NCI-H82 treated with DMSO at 0.1 percent for 48 hours (cell line): ENCODE measurements at regions not wholly inside any gene's neighbourhood (a gene's known extent, or its start where the extent isn't known, plus 50 kb on each side); places are given as distances from the start of the nearest gene placed in this dataset.

Experiments
- DNase-seq: peaks from one replicate; lab custom pipeline; 2025; ENCODE audit not compliant: unreplicated experiment; lab: John Stamatoyannopoulos, UW

DNA sequence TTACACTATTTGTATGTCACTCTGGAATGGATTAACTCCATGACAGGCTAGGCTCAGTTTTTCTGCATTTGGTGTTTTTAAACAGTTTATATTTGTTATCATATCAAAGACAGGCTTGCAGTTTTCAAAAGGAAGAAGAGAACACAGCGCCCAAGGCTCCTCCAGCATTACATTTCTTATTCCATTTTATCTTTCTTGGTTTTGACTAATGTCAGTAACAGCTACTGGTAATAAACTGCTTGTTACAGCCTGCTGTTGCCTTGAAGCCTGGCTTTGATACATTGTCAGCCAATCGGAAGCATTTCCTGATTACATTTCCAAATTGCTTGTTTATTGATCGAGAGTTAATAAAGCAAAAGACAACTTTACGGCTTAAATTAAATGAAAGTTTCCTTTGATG lies 166.0 kb upstream of the MDFIC start:
- DNase-seq = no peak

- no peak for DNase-seq
Measured at GRCh38 chr7:114758661-114759227, 163.2 kb upstream of the MDFIC start.

GRCh38 chr7:114759347-114760062 lies 162.4 kb upstream of the MDFIC start:
- no peak for DNase-seq

GRCh38 chr7:114760477-114760876 lies 161.4 kb upstream of the MDFIC start:
- DNase-seq = no peak

GRCh38 chr7:114761973-114762372 lies 159.9 kb upstream of the MDFIC start:
- DNase-seq = no peak

- no peak for DNase-seq
Measured at GRCh38 chr7:114765331-114766040, 156.4 kb upstream of the MDFIC start.

DNA sequence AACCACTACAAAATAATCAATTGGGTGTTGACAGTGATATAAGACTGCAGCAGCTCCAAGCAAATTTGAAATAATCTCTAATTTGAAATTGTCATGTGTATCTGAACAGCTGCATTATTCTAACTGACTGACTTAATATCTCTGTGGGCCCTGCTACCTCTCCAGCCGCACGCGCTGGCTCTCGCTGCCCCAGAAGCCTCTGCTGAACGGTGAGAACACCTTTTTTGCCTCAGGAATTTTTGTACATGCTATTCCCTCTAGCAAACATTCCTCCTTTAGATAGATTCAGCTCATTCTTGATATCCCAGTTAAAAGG lies 155.9 kb upstream of the MDFIC start:
- no peak for DNase-seq

GRCh38 chr7:114777288-114777687 lies 144.6 kb upstream of the MDFIC start:
- no peak for DNase-seq

DNA sequence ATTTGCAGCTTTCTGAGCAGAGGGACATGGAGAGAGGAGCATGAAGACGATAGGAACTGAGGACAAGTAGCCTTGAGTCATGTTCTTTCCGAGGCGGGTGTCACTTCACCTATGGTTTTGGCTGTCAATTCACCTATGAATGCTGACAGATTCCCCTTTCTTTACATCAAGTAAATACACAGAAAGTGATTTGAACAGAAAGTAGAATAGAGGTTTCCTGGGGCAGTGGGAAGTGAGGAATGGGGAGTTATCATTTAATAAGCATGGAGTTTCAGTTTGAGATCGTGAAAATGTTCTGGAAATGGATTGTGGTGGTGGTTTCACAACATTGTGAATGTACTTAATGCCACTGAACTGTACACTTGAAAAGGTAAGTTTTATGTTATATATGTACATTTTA lies 138.4 kb upstream of the MDFIC start:
- DNase-seq = no peak

- DNase-seq = no peak
Measured at GRCh38 chr7:114784177-114784576, 137.7 kb upstream of the MDFIC start.

DNA sequence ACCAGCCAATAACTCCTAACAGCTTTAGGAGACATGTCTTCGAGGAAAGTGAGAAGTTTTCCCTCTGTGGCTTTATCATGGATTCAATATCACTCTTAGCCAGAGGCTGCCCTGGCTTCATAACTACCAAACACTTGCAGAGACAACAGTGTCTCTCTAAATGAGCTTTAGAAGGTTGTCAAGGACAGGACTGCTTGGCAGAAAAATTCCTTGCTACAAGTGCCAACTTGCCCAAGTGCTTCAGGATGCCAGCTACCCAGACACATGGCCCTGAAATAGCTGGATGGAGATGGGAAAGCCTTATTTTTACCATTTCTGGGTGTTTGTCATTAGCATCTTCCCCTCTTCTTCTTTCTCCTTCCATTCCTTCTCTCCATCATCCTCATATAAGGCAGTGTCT lies 137.1 kb upstream of the MDFIC start:
- no peak for DNase-seq

- no peak for DNase-seq
Measured at GRCh38 chr7:114785496-114785895, 136.4 kb upstream of the MDFIC start.

GRCh38 chr7:114786455-114786854 lies 135.4 kb upstream of the MDFIC start:
- DNase-seq = no peak

DNA sequence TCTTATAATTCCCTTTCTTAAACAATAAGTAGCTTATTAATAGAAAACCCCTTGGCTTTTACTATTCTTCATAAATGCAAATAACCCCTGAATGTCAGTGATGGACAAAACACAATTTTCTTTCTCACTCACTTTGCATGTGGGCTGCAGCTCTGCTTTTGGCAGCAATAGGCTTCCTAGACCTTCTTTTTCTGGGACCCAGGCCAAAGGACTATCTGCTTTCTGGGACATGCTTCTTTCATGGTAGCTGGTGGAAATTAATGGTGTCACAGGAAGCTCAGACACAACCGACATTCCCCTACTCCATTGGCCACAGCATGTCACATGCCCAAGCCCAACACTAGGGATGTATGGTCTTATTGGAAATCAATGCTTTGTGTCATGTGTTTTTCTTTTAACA lies 134.3 kb upstream of the MDFIC start:
- no peak for DNase-seq

DNA sequence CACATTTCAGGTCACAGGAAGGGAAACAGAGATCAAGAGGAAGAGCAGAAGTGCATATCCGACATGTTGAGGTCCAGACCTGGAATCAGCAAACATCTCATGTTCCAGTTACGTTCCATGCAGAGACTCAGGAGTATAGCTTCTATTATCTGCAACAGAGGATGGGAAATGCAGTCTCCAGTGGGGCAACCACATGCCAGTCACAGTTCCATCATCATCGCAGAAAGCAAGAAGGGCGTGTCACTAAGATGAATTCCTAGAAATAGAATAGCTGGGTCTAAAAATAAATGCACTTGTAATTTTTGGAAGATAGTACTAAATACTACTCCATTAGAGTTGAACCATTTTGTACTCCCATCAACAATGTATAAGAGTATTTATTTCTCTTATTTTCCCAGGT lies 133.2 kb upstream of the MDFIC start:
- no peak for DNase-seq

- DNase-seq = no peak
Measured at GRCh38 chr7:114789161-114789560, 132.7 kb upstream of the MDFIC start.

DNA sequence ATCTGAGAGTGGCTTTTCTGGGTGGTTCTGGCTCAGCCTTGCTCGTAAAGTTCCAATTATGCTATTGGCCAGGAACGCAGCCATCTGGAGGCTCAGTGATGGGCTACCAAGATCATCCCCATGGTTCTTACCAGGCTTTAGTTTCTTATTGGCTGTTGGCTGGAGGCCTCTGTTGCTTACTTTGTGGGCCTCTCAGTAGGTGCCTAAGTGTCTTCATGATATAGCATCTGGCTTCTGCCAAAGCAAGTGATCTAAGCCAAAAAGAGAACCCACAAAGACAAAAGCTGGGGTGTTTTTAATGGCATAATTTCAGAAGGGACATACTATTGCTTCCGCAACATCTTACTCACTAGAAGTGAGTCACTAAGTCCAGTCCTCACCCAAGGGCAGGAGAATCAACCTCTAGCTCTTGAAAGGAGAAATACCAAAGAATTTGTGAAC lies 132.0 kb upstream of the MDFIC start:
- DNase-seq = no peak

GRCh38 chr7:114790521-114790920 lies 131.4 kb upstream of the MDFIC start:
- DNase-seq = no peak

DNA sequence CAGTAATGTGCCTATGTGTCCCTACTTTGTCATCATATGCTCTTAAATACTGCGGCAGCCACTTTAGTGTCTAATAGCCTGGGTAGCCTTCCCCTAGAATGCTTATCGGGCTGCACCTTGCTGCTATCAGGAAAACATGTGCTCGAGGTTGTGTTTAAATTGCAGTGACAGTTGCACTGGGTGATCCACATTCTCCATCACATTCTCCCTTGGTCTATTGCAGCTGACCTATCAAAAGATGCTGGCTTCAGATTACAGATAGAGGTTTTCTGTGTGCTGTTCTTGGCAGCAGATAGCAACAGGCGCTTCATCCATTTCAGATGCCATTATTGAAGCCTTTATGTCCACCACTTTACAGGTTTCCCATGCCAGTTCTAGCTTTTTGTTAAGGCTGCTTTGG lies 130.1 kb upstream of the MDFIC start:
- no peak for DNase-seq

- DNase-seq = no peak
Measured at GRCh38 chr7:114793155-114793845, 128.6 kb upstream of the MDFIC start.

- DNase-seq = no peak
Measured at GRCh38 chr7:114795475-114795874, 126.4 kb upstream of the MDFIC start.

DNA sequence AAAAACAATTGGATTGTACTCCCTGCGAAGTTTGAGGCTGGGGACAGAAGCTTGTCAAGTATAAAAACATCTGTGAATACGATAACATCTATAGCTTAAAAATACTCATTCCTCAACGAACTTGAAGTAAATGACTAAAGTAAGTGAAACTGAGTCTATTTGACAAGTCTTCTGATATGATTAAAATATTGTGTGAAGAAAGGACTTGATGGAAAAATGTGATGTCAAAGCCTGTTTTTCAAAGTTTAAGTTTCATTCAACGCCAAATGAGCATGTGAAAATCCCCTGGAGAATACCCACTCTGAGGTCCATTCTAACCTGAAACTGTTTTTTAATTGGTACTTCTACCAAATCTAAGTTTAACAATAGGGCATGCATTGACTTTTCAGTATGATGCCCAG lies 122.3 kb upstream of the MDFIC start:
- DNase-seq = no peak
